HepG2 (cell line): ENCODE measurements at regions not wholly inside any gene's neighbourhood (a gene's known extent, or its start where the extent isn't known, plus 50 kb on each side); places are given as distances from the start of the nearest gene placed in this dataset.

Experiments used
- ARID5B ChIP-seq: IDR thresholded peaks from 2 replicates; pipeline ENCODE4 v1.4.0; 2020; ENCODE audit warnings: mild to moderate bottlenecking, missing genetic modification reagents
- CBX5 ChIP-seq: sonication (generic); formaldehyde crosslinking; IDR thresholded peaks from 2 replicates; pipeline ENCODE4 v1.4.0; 2020; ENCODE audit warnings: missing genetic modification reagents, borderline replicate concordance
- ETV6 ChIP-seq: sonication (generic); formaldehyde crosslinking; conservative IDR thresholded peaks from 2 replicates; pipeline ENCODE4 v1.4.0; 2020; ENCODE audit warnings: missing genetic modification reagents
- RORA ChIP-seq: sonication (generic); formaldehyde crosslinking; IDR thresholded peaks from 2 replicates; pipeline ENCODE4 v1.5.0; 2020; ENCODE audit warnings: mild to moderate bottlenecking, missing genetic modification reagents, moderate library complexity
- SIX1 ChIP-seq: sonication (generic); formaldehyde crosslinking; IDR thresholded peaks from 2 replicates; pipeline ENCODE4 v1.4.0; 2020; ENCODE audit warnings: missing genetic modification reagents, borderline replicate concordance
- ZNF333 ChIP-seq: sonication (generic); formaldehyde crosslinking; IDR thresholded peaks from 2 replicates; pipeline ENCODE4 v1.4.0; 2020; ENCODE audit warnings: mild to moderate bottlenecking, missing genetic modification reagents, borderline replicate concordance
- ZNF33A ChIP-seq: sonication (generic); formaldehyde crosslinking; IDR thresholded peaks from 2 replicates; pipeline ENCODE4 v1.5.1; 2020; ENCODE audit warnings: missing genetic modification reagents, mild to moderate bottlenecking, moderate library complexity, borderline replicate concordance
- ZNF772 ChIP-seq: sonication (generic); formaldehyde crosslinking; IDR thresholded peaks from 2 replicates; pipeline ENCODE4 v1.5.0; 2020; ENCODE audit warnings: mild to moderate bottlenecking, missing genetic modification reagents
- ZSCAN21 ChIP-seq: sonication (generic); formaldehyde crosslinking; IDR thresholded peaks from 2 replicates; pipeline ENCODE4 v1.8.0; 2022; ENCODE audit warnings: mild to moderate bottlenecking, missing genetic modification reagents, moderate library complexity, borderline replicate concordance
- TF ChIP-seq, protein P1 (sequence below), 2 experiments: sonication (generic) in 1 of 2; formaldehyde crosslinking in 1 of 2; IDR thresholded peaks; 2 replicates each; pipeline versions ENCODE4 v1.4.0 to v1.6.1; 2016 to 2020; ENCODE audit warnings: borderline replicate concordance in 1 of 2, low read depth in 1 of 2, mild to moderate bottlenecking in 1 of 2, missing genetic modification reagents in 1 of 2
- TF ChIP-seq, protein P2 (sequence below): sonication (generic); formaldehyde crosslinking; IDR thresholded peaks from 2 replicates; pipeline ENCODE4 v1.4.0; 2020; ENCODE audit warnings: missing genetic modification reagents
- TF ChIP-seq, protein P3 (sequence below): IDR thresholded peaks from 2 replicates; pipeline ENCODE4 v1.6.1; 2016; ENCODE audit warnings: mild to moderate bottlenecking, missing biosample characterization, missing genetic modification reagents

- TF ChIP-seq, protein P1, sequence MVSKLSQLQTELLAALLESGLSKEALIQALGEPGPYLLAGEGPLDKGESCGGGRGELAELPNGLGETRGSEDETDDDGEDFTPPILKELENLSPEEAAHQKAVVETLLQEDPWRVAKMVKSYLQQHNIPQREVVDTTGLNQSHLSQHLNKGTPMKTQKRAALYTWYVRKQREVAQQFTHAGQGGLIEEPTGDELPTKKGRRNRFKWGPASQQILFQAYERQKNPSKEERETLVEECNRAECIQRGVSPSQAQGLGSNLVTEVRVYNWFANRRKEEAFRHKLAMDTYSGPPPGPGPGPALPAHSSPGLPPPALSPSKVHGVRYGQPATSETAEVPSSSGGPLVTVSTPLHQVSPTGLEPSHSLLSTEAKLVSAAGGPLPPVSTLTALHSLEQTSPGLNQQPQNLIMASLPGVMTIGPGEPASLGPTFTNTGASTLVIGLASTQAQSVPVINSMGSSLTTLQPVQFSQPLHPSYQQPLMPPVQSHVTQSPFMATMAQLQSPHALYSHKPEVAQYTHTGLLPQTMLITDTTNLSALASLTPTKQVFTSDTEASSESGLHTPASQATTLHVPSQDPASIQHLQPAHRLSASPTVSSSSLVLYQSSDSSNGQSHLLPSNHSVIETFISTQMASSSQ (IDR thresholded peaks at IDR 0.05; ENCODE audit: low read depth) = no peak
- TF ChIP-seq, protein P1 (CRISPR knock-in tag; IDR thresholded peaks at IDR 0.05; ENCODE audit: borderline replicate concordance) = no peak
- TF ChIP-seq ZNF33A (CRISPR knock-in tag) = no peak
- TF ChIP-seq ETV6 (CRISPR knock-in tag) = no peak
- TF ChIP-seq, protein P2, sequence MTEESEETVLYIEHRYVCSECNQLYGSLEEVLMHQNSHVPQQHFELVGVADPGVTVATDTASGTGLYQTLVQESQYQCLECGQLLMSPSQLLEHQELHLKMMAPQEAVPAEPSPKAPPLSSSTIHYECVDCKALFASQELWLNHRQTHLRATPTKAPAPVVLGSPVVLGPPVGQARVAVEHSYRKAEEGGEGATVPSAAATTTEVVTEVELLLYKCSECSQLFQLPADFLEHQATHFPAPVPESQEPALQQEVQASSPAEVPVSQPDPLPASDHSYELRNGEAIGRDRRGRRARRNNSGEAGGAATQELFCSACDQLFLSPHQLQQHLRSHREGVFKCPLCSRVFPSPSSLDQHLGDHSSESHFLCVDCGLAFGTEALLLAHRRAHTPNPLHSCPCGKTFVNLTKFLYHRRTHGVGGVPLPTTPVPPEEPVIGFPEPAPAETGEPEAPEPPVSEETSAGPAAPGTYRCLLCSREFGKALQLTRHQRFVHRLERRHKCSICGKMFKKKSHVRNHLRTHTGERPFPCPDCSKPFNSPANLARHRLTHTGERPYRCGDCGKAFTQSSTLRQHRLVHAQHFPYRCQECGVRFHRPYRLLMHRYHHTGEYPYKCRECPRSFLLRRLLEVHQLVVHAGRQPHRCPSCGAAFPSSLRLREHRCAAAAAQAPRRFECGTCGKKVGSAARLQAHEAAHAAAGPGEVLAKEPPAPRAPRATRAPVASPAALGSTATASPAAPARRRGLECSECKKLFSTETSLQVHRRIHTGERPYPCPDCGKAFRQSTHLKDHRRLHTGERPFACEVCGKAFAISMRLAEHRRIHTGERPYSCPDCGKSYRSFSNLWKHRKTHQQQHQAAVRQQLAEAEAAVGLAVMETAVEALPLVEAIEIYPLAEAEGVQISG (CRISPR knock-in tag) = no peak
- TF ChIP-seq SIX1 = no peak
- TF ChIP-seq CBX5 = no peak
- no peak for TF ChIP-seq ARID5B (CRISPR knock-in tag)
- TF ChIP-seq, protein P3, sequence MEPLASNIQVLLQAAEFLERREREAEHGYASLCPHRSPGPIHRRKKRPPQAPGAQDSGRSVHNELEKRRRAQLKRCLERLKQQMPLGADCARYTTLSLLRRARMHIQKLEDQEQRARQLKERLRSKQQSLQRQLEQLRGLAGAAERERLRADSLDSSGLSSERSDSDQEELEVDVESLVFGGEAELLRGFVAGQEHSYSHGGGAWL (CRISPR knock-in tag) = no peak
- TF ChIP-seq ZNF772 (CRISPR knock-in tag) = no peak
- no peak for TF ChIP-seq ZSCAN21 (CRISPR knock-in tag)
- TF ChIP-seq ZNF333 (CRISPR knock-in tag) = no peak
- no peak for TF ChIP-seq RORA (CRISPR knock-in tag)
Measured at GRCh38 chr10:43972976-43973647, 324.4 kb upstream of the ZNF32 start (continued).
